Neuronal stem cell (in vitro differentiated cells): ENCODE measurements at regions not wholly inside any gene's neighbourhood (a gene's known extent, or its start where the extent isn't known, plus 50 kb on each side); places are given as distances from the start of the nearest gene placed in this dataset.

Experiments used
- DNase-seq: peaks from one replicate; pipeline ENCODE4 v3.0.0-alpha.2; 2013; ENCODE audit warnings: low spot score
- H2AFZ ChIP-seq: one replicate; pipeline ENCODE4 v1.6.1; 2013; ENCODE audit warnings: mild to moderate bottlenecking, low read length, inconsistent platforms
- H2AK5ac ChIP-seq: 2 replicates; pipeline ENCODE4 v1.6.1; 2013; ENCODE audit warnings: low read depth, mild to moderate bottlenecking, inconsistent platforms, low read length, moderate library complexity, mixed read lengths
- H2BK120ac ChIP-seq: 2 replicates; pipeline ENCODE4 v1.6.1; 2013; ENCODE audit warnings: low read depth, mild to moderate bottlenecking, inconsistent platforms, low read length, moderate library complexity, mixed read lengths
- H2BK12ac ChIP-seq: one replicate; pipeline ENCODE4 v1.6.1; 2013; ENCODE audit warnings: low read length, inconsistent platforms
- H2BK15ac ChIP-seq: 2 replicates; pipeline ENCODE4 v1.6.1; 2013; ENCODE audit warnings: mild to moderate bottlenecking, low read length, inconsistent platforms, mixed read lengths
- H2BK5ac ChIP-seq: one replicate; pipeline ENCODE4 v1.6.1; 2013; ENCODE audit warnings: inconsistent platforms, mild to moderate bottlenecking, low read length, moderate library complexity
- H3K14ac ChIP-seq: one replicate; pipeline ENCODE4 v1.6.1; 2013; ENCODE audit warnings: low read length, inconsistent platforms
- H3K18ac ChIP-seq: 2 replicates; pipeline ENCODE4 v1.6.1; 2013; ENCODE audit warnings: low read length, inconsistent platforms
- H3K23ac ChIP-seq: 2 replicates; pipeline ENCODE4 v1.6.1; 2013; ENCODE audit warnings: low read depth, mild to moderate bottlenecking, mixed read lengths, low read length, inconsistent platforms; ENCODE audit not compliant: poor library complexity
- H3K27ac ChIP-seq: replicated peaks from 3 replicates; pipeline ENCODE4 v1.5.1; 2013; ENCODE audit warnings: low read length, inconsistent platforms
- H3K27me3 ChIP-seq, 3 experiments: 2 replicates each; pipeline ENCODE4 v1.6.1; 2013; ENCODE audit warnings: low read length in 3 of 3, mild to moderate bottlenecking in 2 of 3, inconsistent platforms in 1 of 3, low read depth in 1 of 3, mixed read lengths in 1 of 3, moderate library complexity in 1 of 3; ENCODE audit not compliant: control insufficient read depth in 3 of 3, insufficient read depth in 3 of 3
- H3K36me3 ChIP-seq, 2 donors: replicated peaks in 1 of 2; 2 replicates each; pipeline ENCODE4 v1.6.1; 2013; ENCODE audit warnings: low read length in 2 of 2; ENCODE audit not compliant: control insufficient read depth in 2 of 2, insufficient read depth in 2 of 2
- H3K4ac ChIP-seq: 2 replicates; pipeline ENCODE4 v1.6.1; 2013; ENCODE audit warnings: inconsistent platforms, mild to moderate bottlenecking, low read length, moderate library complexity
- H3K4me1 ChIP-seq, 2 donors: 1 replicate in 1 of 2; 2 replicates in 1 of 2; pipeline ENCODE4 v1.6.1; 2013; ENCODE audit warnings: low read length in 2 of 2, low read depth in 1 of 2; ENCODE audit not compliant: control insufficient read depth in 2 of 2, insufficient read depth in 1 of 2
- H3K4me2 ChIP-seq: one replicate; pipeline ENCODE4 v1.6.1; 2013; ENCODE audit warnings: mild to moderate bottlenecking, low read length, inconsistent platforms; ENCODE audit not compliant: insufficient read depth, poor library complexity, severe bottlenecking
- H3K4me3 ChIP-seq, 2 donors: 2 replicates each; pipeline ENCODE4 v1.5.1; 2013; ENCODE audit warnings: low read length in 2 of 2, mild to moderate bottlenecking in 2 of 2, inconsistent platforms in 1 of 2, moderate library complexity in 1 of 2
- H3K79me1 ChIP-seq: one replicate; pipeline ENCODE4 v1.6.1; 2013; ENCODE audit warnings: low read depth, mild to moderate bottlenecking, inconsistent platforms, low read length, moderate library complexity
- H3K9ac ChIP-seq: one replicate; pipeline ENCODE4 v1.6.1; 2013; ENCODE audit warnings: mild to moderate bottlenecking, low read depth, low read length, inconsistent platforms; ENCODE audit not compliant: poor library complexity
- H3K9me3 ChIP-seq, 2 donors: replicated peaks in 1 of 2; 2 replicates each; pipeline versions ENCODE3 to v1.6.1; 2013; ENCODE audit warnings: low read length in 2 of 2, mild to moderate bottlenecking in 2 of 2, inconsistent platforms in 1 of 2, low read depth in 1 of 2, mixed read lengths in 1 of 2, moderate library complexity in 1 of 2; ENCODE audit not compliant: control insufficient read depth in 2 of 2, insufficient read depth in 1 of 2
- H4K8ac ChIP-seq: one replicate; pipeline ENCODE4 v1.6.1; 2013; ENCODE audit warnings: low read depth, mild to moderate bottlenecking, inconsistent platforms, low read length, moderate library complexity
- H4K91ac ChIP-seq: one replicate; pipeline ENCODE4 v1.6.1; 2013; ENCODE audit warnings: low read length, low read depth, mild to moderate bottlenecking, inconsistent platforms; ENCODE audit not compliant: poor library complexity
- WGBS, 2 donors: extraction: QIAGEN DNeasy Blood & Tissue Kit; methylation state at CpG; one replicate each; pipeline ENCODE4 v1.1.7; 2013; ENCODE audit warnings: missing lambda C conversion rate in 2 of 2, mixed read lengths in 1 of 2; ENCODE audit not compliant: insufficient read length in 2 of 2, insufficient replicate concordance in 1 of 2; ENCODE audit errors: extremely low coverage in 2 of 2; 5-methylcytosine and 5-hydroxymethylcytosine counted together

GRCh38 chr11:30666817-30667216 lies 80.7 kb upstream of the MPPED2 start:
- no peaks in the 10 kb centered on the region for H3K27me3 ChIP-seq
- no peak overlapping the region for H4K91ac ChIP-seq
- no peak overlapping the region for H3K23ac ChIP-seq
- H3K4me3 ChIP-seq, result no peak overlapping the region
- no peaks in the 10 kb centered on the region for H3K36me3 ChIP-seq
- no peak overlapping the region for H3K4ac ChIP-seq
- no peak overlapping the region for H2BK120ac ChIP-seq
- H2BK12ac ChIP-seq, result no peak overlapping the region
- no peaks in the 10 kb centered on the region for H3K4me1 ChIP-seq
- no peaks in the 10 kb centered on the region for H3K79me1 ChIP-seq
- no peak overlapping the region for H3K4me2 ChIP-seq
- no peak overlapping the region for H4K8ac ChIP-seq
- H2AK5ac ChIP-seq, result no peak overlapping the region
- H2BK5ac ChIP-seq, result no peak overlapping the region
- H2AFZ ChIP-seq, result no peak overlapping the region
- H3K9ac ChIP-seq, result no peak overlapping the region
- no peak overlapping the region for H3K27ac ChIP-seq
- peaks cover 0 to 7% of the 10 kb centered on the region in 2 donors for H3K9me3 ChIP-seq
- DNase-seq, result no peak
- H3K18ac ChIP-seq, result no peak overlapping the region
- no peak overlapping the region for H2BK15ac ChIP-seq
- H3K14ac ChIP-seq, result no peak overlapping the region
- no CpG with 5 or more reads among the region's 2 CpGs for WGBS, 2 donors

GRCh38 chr11:30665067-30665466 lies 78.9 kb upstream of the MPPED2 start:
- no peak overlapping the region for H4K8ac ChIP-seq
- no peak overlapping the region for H3K4me2 ChIP-seq
- H3K4ac ChIP-seq, result no peak overlapping the region
- no CpG with 5 or more reads among the region's 5 CpGs for WGBS, 2 donors
- H2BK15ac ChIP-seq, result no peak overlapping the region
- no peaks in the 10 kb centered on the region for H3K27me3 ChIP-seq
- H2BK5ac ChIP-seq, result no peak overlapping the region
- no peaks in the 10 kb centered on the region for H3K36me3 ChIP-seq
- H3K79me1 ChIP-seq, result no peaks in the 10 kb centered on the region
- no peak for DNase-seq
- no peak overlapping the region for H3K4me3 ChIP-seq
- no peak overlapping the region for H4K91ac ChIP-seq
- H2AFZ ChIP-seq, result no peak overlapping the region
- no peak overlapping the region for H3K9ac ChIP-seq
- no peak overlapping the region for H3K14ac ChIP-seq
- H3K4me1 ChIP-seq, result no peaks in the 10 kb centered on the region
- H3K23ac ChIP-seq, result no peak overlapping the region
- H3K18ac ChIP-seq, result no peak overlapping the region
- H3K27ac ChIP-seq, result no peak overlapping the region
- peaks cover 0 to 7% of the 10 kb centered on the region in 2 donors for H3K9me3 ChIP-seq
- H2BK12ac ChIP-seq, result no peak overlapping the region
- H2AK5ac ChIP-seq, result no peak overlapping the region
- H2BK120ac ChIP-seq, result no peak overlapping the region

GRCh38 chr11:30653606-30654005 lies 67.5 kb upstream of the MPPED2 start:
- H3K27me3 ChIP-seq, result no peaks in the 10 kb centered on the region
- H3K4ac ChIP-seq, result no peak overlapping the region
- H3K18ac ChIP-seq, result no peak overlapping the region
- no peak overlapping the region for H3K23ac ChIP-seq
- H2AK5ac ChIP-seq, result no peak overlapping the region
- no peak overlapping the region for H2AFZ ChIP-seq
- H3K4me3 ChIP-seq, result no peak overlapping the region
- no peak overlapping the region for H4K91ac ChIP-seq
- no peak overlapping the region for H2BK5ac ChIP-seq
- H2BK15ac ChIP-seq, result no peak overlapping the region
- H3K27ac ChIP-seq, result no peak overlapping the region
- no peak overlapping the region for H3K14ac ChIP-seq
- H2BK120ac ChIP-seq, result no peak overlapping the region
- no peak overlapping the region for H4K8ac ChIP-seq
- DNase-seq, result no peak
- H3K9ac ChIP-seq, result no peak overlapping the region
- no CpG with 5 or more reads among the region's 1 CpG for WGBS, 2 donors
- no peaks in the 10 kb centered on the region for H3K36me3 ChIP-seq
- no peaks in the 10 kb centered on the region for H3K9me3 ChIP-seq
- H3K79me1 ChIP-seq, result no peaks in the 10 kb centered on the region
- H2BK12ac ChIP-seq, result no peak overlapping the region
- no peaks in the 10 kb centered on the region for H3K4me1 ChIP-seq
- no peak overlapping the region for H3K4me2 ChIP-seq

- H4K91ac ChIP-seq, result no peak overlapping the region
- H2BK15ac ChIP-seq, result no peak overlapping the region
- H3K27ac ChIP-seq, result no peak overlapping the region
- no peak overlapping the region for H2BK120ac ChIP-seq
- no peak overlapping the region for H3K18ac ChIP-seq
- H3K9ac ChIP-seq, result no peak overlapping the region
- no peak overlapping the region for H3K23ac ChIP-seq
- no peak overlapping the region for H2AFZ ChIP-seq
- H2BK12ac ChIP-seq, result no peak overlapping the region
- no peak overlapping the region for H3K4ac ChIP-seq
- DNase-seq, result no peak
- H3K79me1 ChIP-seq, result no peaks in the 10 kb centered on the region
- H3K4me2 ChIP-seq, result no peak overlapping the region
- H4K8ac ChIP-seq, result no peak overlapping the region
- no peaks in the 10 kb centered on the region for H3K4me1 ChIP-seq
- H3K14ac ChIP-seq, result no peak overlapping the region
- no peaks in the 10 kb centered on the region for H3K9me3 ChIP-seq
- H2AK5ac ChIP-seq, result no peak overlapping the region
- H3K27me3 ChIP-seq, result no peaks in the 10 kb centered on the region
- H3K36me3 ChIP-seq, result no peaks in the 10 kb centered on the region
- no peak overlapping the region for H2BK5ac ChIP-seq
- H3K4me3 ChIP-seq, result no peak overlapping the region
- WGBS, 2 donors, result no CpG with 5 or more reads among the region's 2 CpGs
Observed at GRCh38 chr11:30652801-30653200, 66.6 kb upstream of the MPPED2 start.
